ENCODE measurements at regions not wholly inside any gene's neighbourhood (a gene's known extent, or its start where the extent isn't known, plus 50 kb on each side); places are given as distances from the start of the nearest gene placed in this dataset.

- Mint-ChIP-seq H3K4me1 (no peaks in the 10 kb centered on the region), H3K27ac (no peak overlapping the region), H3K27me3 (no peaks in the 10 kb centered on the region), H3K36me3 (ENCODE audit: low read depth) (no peaks in the 10 kb centered on the region), H3K9me3 (no peaks in the 10 kb centered on the region), H3K4me3 (no peak overlapping the region)
- no peak for DNase-seq
- intact Hi-C loops (cut with micrococcal nuclease): no loop called here
Measured at GRCh38 chr17:79280010-79280409, 205.4 kb downstream of the ENGASE start.

GRCh38 chr17:79279320-79279719, 204.7 kb downstream of the ENGASE start:
- H3K4me3 Mint-ChIP-seq: no peak overlapping the region
- no peak for DNase-seq
- no peak overlapping the region for H3K27ac Mint-ChIP-seq
- H3K4me1 Mint-ChIP-seq: no peaks in the 10 kb centered on the region
- intact Hi-C loops (cut with micrococcal nuclease): no loop called here
- no peaks in the 10 kb centered on the region for H3K36me3 Mint-ChIP-seq (ENCODE audit: low read depth)
- H3K9me3 Mint-ChIP-seq: no peaks in the 10 kb centered on the region
- no peaks in the 10 kb centered on the region for H3K27me3 Mint-ChIP-seq

GRCh38 chr17:79276821-79277220, 202.2 kb downstream of the ENGASE start:
- H3K4me3 Mint-ChIP-seq: no peak overlapping the region
- no peaks in the 10 kb centered on the region for H3K4me1 Mint-ChIP-seq
- intact Hi-C loops (cut with micrococcal nuclease): no loop called here
- no peak overlapping the region for H3K27ac Mint-ChIP-seq
- DNase-seq: no peak
- H3K27me3 Mint-ChIP-seq: no peaks in the 10 kb centered on the region
- no peaks in the 10 kb centered on the region for H3K9me3 Mint-ChIP-seq
- no peaks in the 10 kb centered on the region for H3K36me3 Mint-ChIP-seq (ENCODE audit: low read depth)

- Mint-ChIP-seq H3K27me3 (peaks cover 8% of the 10 kb centered on the region), H3K36me3 (ENCODE audit: low read depth) (no peaks in the 10 kb centered on the region), H3K4me1 (no peaks in the 10 kb centered on the region), H3K9me3 (no peaks in the 10 kb centered on the region), H3K27ac (no peak overlapping the region), H3K4me3 (no peak overlapping the region)
- no peak for DNase-seq
- intact Hi-C loops (cut with micrococcal nuclease): no loop called here
Measured at GRCh38 chr17:79273660-79274059, 199.0 kb downstream of the ENGASE start.

- intact Hi-C loops (cut with micrococcal nuclease): no loop called here
- H3K27me3 Mint-ChIP-seq: peaks cover 10% of the 10 kb centered on the region
- no peak overlapping the region for H3K4me3 Mint-ChIP-seq
- no peaks in the 10 kb centered on the region for H3K36me3 Mint-ChIP-seq (ENCODE audit: low read depth)
- no peak overlapping the region for H3K27ac Mint-ChIP-seq
- no peaks in the 10 kb centered on the region for H3K4me1 Mint-ChIP-seq
- DNase-seq: no peak
- H3K9me3 Mint-ChIP-seq: no peaks in the 10 kb centered on the region
Measured at GRCh38 chr17:79272666-79273219, 198.1 kb downstream of the ENGASE start.

GRCh38 chr17:79272220-79272619, 197.6 kb downstream of the ENGASE start:
- Mint-ChIP-seq H3K4me3 (no peak overlapping the region), H3K27me3 (peaks cover 10% of the 10 kb centered on the region), H3K27ac (no peak overlapping the region), H3K9me3 (no peaks in the 10 kb centered on the region), H3K36me3 (ENCODE audit: low read depth) (no peaks in the 10 kb centered on the region), H3K4me1 (no peaks in the 10 kb centered on the region)
- no peak for DNase-seq
- intact Hi-C loops (cut with micrococcal nuclease): no loop called here

GRCh38 chr17:79269620-79270019, 195.0 kb downstream of the ENGASE start:
- Mint-ChIP-seq H3K4me3 (no peak overlapping the region), H3K27ac (no peak overlapping the region), H3K27me3 (peaks cover 10% of the 10 kb centered on the region), H3K4me1 (no peaks in the 10 kb centered on the region), H3K9me3 (no peaks in the 10 kb centered on the region), H3K36me3 (ENCODE audit: low read depth) (no peaks in the 10 kb centered on the region)
- DNase-seq: no peak
- intact Hi-C loops (cut with micrococcal nuclease): no loop called here

- intact Hi-C loops (cut with micrococcal nuclease): no loop called here
- Mint-ChIP-seq H3K9me3 (no peaks in the 10 kb centered on the region), H3K36me3 (ENCODE audit: low read depth) (no peaks in the 10 kb centered on the region), H3K4me1 (no peaks in the 10 kb centered on the region), H3K4me3 (no peak overlapping the region), H3K27me3 (no peaks in the 10 kb centered on the region), H3K27ac (no peak overlapping the region)
- DNase-seq: no peak
Measured at GRCh38 chr17:79263191-79263590, 188.6 kb downstream of the ENGASE start.

- no peaks in the 10 kb centered on the region for H3K36me3 Mint-ChIP-seq (ENCODE audit: low read depth)
- no peaks in the 10 kb centered on the region for H3K9me3 Mint-ChIP-seq
- intact Hi-C loops (cut with micrococcal nuclease): no loop called here
- H3K4me1 Mint-ChIP-seq: no peaks in the 10 kb centered on the region
- DNase-seq: no peak
- no peak overlapping the region for H3K4me3 Mint-ChIP-seq
- H3K27me3 Mint-ChIP-seq: no peaks in the 10 kb centered on the region
- no peak overlapping the region for H3K27ac Mint-ChIP-seq
Measured at GRCh38 chr17:79262624-79263023, 188.0 kb downstream of the ENGASE start.

GRCh38 chr17:79261355-79262072, 186.9 kb downstream of the ENGASE start:
- Mint-ChIP-seq H3K27ac (no peak overlapping the region), H3K4me1 (no peaks in the 10 kb centered on the region), H3K4me3 (no peak overlapping the region), H3K36me3 (ENCODE audit: low read depth) (no peaks in the 10 kb centered on the region), H3K9me3 (no peaks in the 10 kb centered on the region), H3K27me3 (no peaks in the 10 kb centered on the region)
- intact Hi-C loops (cut with micrococcal nuclease): no loop called here
- no peak for DNase-seq

GRCh38 chr17:79258843-79259242, 184.2 kb downstream of the ENGASE start:
- no peaks in the 10 kb centered on the region for H3K4me1 Mint-ChIP-seq
- H3K27me3 Mint-ChIP-seq: no peaks in the 10 kb centered on the region
- H3K4me3 Mint-ChIP-seq: no peak overlapping the region
- H3K27ac Mint-ChIP-seq: no peak overlapping the region
- no peaks in the 10 kb centered on the region for H3K9me3 Mint-ChIP-seq
- intact Hi-C loops (cut with micrococcal nuclease): no loop called here
- H3K36me3 Mint-ChIP-seq (ENCODE audit: low read depth): no peaks in the 10 kb centered on the region
- no peak for DNase-seq

- Mint-ChIP-seq H3K27me3 (peaks cover 1% of the 10 kb centered on the region), H3K27ac (no peak overlapping the region), H3K4me3 (no peak overlapping the region), H3K9me3 (no peaks in the 10 kb centered on the region), H3K4me1 (no peaks in the 10 kb centered on the region), H3K36me3 (ENCODE audit: low read depth) (no peaks in the 10 kb centered on the region)
- intact Hi-C loops (cut with micrococcal nuclease): no loop called here
- no peak for DNase-seq
Measured at GRCh38 chr17:79258041-79258440, 183.4 kb downstream of the ENGASE start.

- Mint-ChIP-seq H3K4me3 (no peak overlapping the region), H3K27ac (no peak overlapping the region), H3K36me3 (ENCODE audit: low read depth) (no peaks in the 10 kb centered on the region), H3K27me3 (peaks cover 3% of the 10 kb centered on the region), H3K4me1 (no peaks in the 10 kb centered on the region), H3K9me3 (no peaks in the 10 kb centered on the region)
- intact Hi-C loops (cut with micrococcal nuclease): no loop called here
- no peak for DNase-seq
Measured at GRCh38 chr17:79255926-79256585, 181.4 kb downstream of the ENGASE start.

GRCh38 chr17:79255456-79255855, 180.8 kb downstream of the ENGASE start:
- Mint-ChIP-seq H3K9me3 (no peaks in the 10 kb centered on the region), H3K4me3 (no peak overlapping the region), H3K27ac (no peak overlapping the region), H3K36me3 (ENCODE audit: low read depth) (no peaks in the 10 kb centered on the region), H3K27me3 (peaks cover 3% of the 10 kb centered on the region), H3K4me1 (no peaks in the 10 kb centered on the region)
- intact Hi-C loops (cut with micrococcal nuclease): no loop called here
- no peak for DNase-seq
